ENCODE measurements at regions not wholly inside any gene's neighbourhood (a gene's known extent, or its start where the extent isn't known, plus 50 kb on each side); places are given as distances from the start of the nearest gene placed in this dataset.

GRCh38 chr3:22661121-22661700 is 541.9 kb upstream of the UBE2E2 start:
- H3K27ac Mint-ChIP-seq (ENCODE audit: unreplicated experiment), result no peak overlapping the region
- H3K4me1 Mint-ChIP-seq (ENCODE audit: unreplicated experiment), result no peaks in the 10 kb centered on the region
- no peaks in the 10 kb centered on the region for H3K36me3 Mint-ChIP-seq (ENCODE audit: unreplicated experiment)
- peaks cover 13% of the 10 kb centered on the region for H3K27me3 Mint-ChIP-seq (ENCODE audit: unreplicated experiment)
- no peak for DNase-seq (ENCODE audit: extremely low spot score, unreplicated experiment)
- H3K9me3 Mint-ChIP-seq (ENCODE audit: unreplicated experiment), result no peaks in the 10 kb centered on the region
- TF ChIP-seq CTCF (IDR thresholded peaks at IDR 0.05), result no peak
- H3K4me3 Mint-ChIP-seq (ENCODE audit: unreplicated experiment), result no peak overlapping the region

- Mint-ChIP-seq H3K4me1 (ENCODE audit: unreplicated experiment) (no peaks in the 10 kb centered on the region), H3K9me3 (ENCODE audit: unreplicated experiment) (no peaks in the 10 kb centered on the region), H3K27me3 (ENCODE audit: unreplicated experiment) (peaks cover 8% of the 10 kb centered on the region), H3K36me3 (ENCODE audit: unreplicated experiment) (no peaks in the 10 kb centered on the region), H3K4me3 (ENCODE audit: unreplicated experiment) (no peak overlapping the region), H3K27ac (ENCODE audit: unreplicated experiment) (no peak overlapping the region)
- DNase-seq (ENCODE audit: extremely low spot score, unreplicated experiment), result no peak
- no peak for TF ChIP-seq CTCF (IDR thresholded peaks at IDR 0.05)
Measured at GRCh38 chr3:22665528-22665927, 537.6 kb upstream of the UBE2E2 start.

- no peak for DNase-seq (ENCODE audit: extremely low spot score, unreplicated experiment)
- no peak for TF ChIP-seq CTCF (IDR thresholded peaks at IDR 0.05)
- no peaks in the 10 kb centered on the region for H3K4me1 Mint-ChIP-seq (ENCODE audit: unreplicated experiment)
- H3K9me3 Mint-ChIP-seq (ENCODE audit: unreplicated experiment), result no peaks in the 10 kb centered on the region
- no peak overlapping the region for H3K27ac Mint-ChIP-seq (ENCODE audit: unreplicated experiment)
- peaks cover 2% of the 10 kb centered on the region for H3K27me3 Mint-ChIP-seq (ENCODE audit: unreplicated experiment)
- no peaks in the 10 kb centered on the region for H3K36me3 Mint-ChIP-seq (ENCODE audit: unreplicated experiment)
- H3K4me3 Mint-ChIP-seq (ENCODE audit: unreplicated experiment), result no peak overlapping the region
Measured at GRCh38 chr3:22666736-22667135, 536.4 kb upstream of the UBE2E2 start.

GRCh38 chr3:22671848-22672247 is 531.3 kb upstream of the UBE2E2 start:
- DNase-seq (ENCODE audit: extremely low spot score, unreplicated experiment), result no peak
- no peak overlapping the region for H3K27ac Mint-ChIP-seq (ENCODE audit: unreplicated experiment)
- peaks cover 4% of the 10 kb centered on the region for H3K27me3 Mint-ChIP-seq (ENCODE audit: unreplicated experiment)
- H3K4me3 Mint-ChIP-seq (ENCODE audit: unreplicated experiment), result no peak overlapping the region
- H3K36me3 Mint-ChIP-seq (ENCODE audit: unreplicated experiment), result no peaks in the 10 kb centered on the region
- no peaks in the 10 kb centered on the region for H3K9me3 Mint-ChIP-seq (ENCODE audit: unreplicated experiment)
- H3K4me1 Mint-ChIP-seq (ENCODE audit: unreplicated experiment), result no peaks in the 10 kb centered on the region
- peak; percentile 13 for TF ChIP-seq CTCF (IDR thresholded peaks at IDR 0.05)

GRCh38 chr3:22684739-22685138 is 518.4 kb upstream of the UBE2E2 start:
- Mint-ChIP-seq H3K4me1 (ENCODE audit: unreplicated experiment) (no peaks in the 10 kb centered on the region), H3K27ac (ENCODE audit: unreplicated experiment) (no peak overlapping the region), H3K4me3 (ENCODE audit: unreplicated experiment) (no peak overlapping the region), H3K27me3 (ENCODE audit: unreplicated experiment) (peaks cover 17% of the 10 kb centered on the region), H3K36me3 (ENCODE audit: unreplicated experiment) (no peaks in the 10 kb centered on the region), H3K9me3 (ENCODE audit: unreplicated experiment) (no peaks in the 10 kb centered on the region)
- TF ChIP-seq CTCF (IDR thresholded peaks at IDR 0.05), result no peak
- DNase-seq (ENCODE audit: extremely low spot score, unreplicated experiment), result no peak
